Fibroblast of the aortic adventitia (primary cell): ENCODE measurements at regions not wholly inside any gene's neighbourhood (a gene's known extent, or its start where the extent isn't known, plus 50 kb on each side); places are given as distances from the start of the nearest gene placed in this dataset.

Source experiments
- DNase-seq: peaks from one replicate; pipeline ENCODE4 v3.0.0-alpha.2; 2010; ENCODE audit warnings: low read depth
- H3K4me3 ChIP-seq: 2 replicates; pipeline ENCODE4 v1.5.1; 2011; ENCODE audit warnings: low read depth, mild to moderate bottlenecking, control low read depth, low read length, moderate library complexity
- CTCF ChIP-seq: IDR thresholded peaks from 2 replicates; pipeline ENCODE4 v1.5.1; 2011; ENCODE audit warnings: mild to moderate bottlenecking, low read length, control low read depth, inconsistent platforms; ENCODE audit not compliant: insufficient read depth

- TF ChIP-seq CTCF, result no peak
- DNase-seq, result no peak
- H3K4me3 ChIP-seq, result no peak overlapping the region
Measured at GRCh38 chr4:108529984-108530905, 90.1 kb upstream of the RPL34 start.

GRCh38 chr4:108529102-108529501, 91.3 kb upstream of the RPL34 start:
- no peak for DNase-seq
- H3K4me3 ChIP-seq, result no peak overlapping the region
- no peak for TF ChIP-seq CTCF

GRCh38 chr4:108527723-108528122, 92.7 kb upstream of the RPL34 start:
- H3K4me3 ChIP-seq, result no peak overlapping the region
- TF ChIP-seq CTCF, result no peak
- DNase-seq, result no peak

GRCh38 chr4:108520807-108521206, 99.6 kb upstream of the RPL34 start:
- no peak for TF ChIP-seq CTCF

DNA sequence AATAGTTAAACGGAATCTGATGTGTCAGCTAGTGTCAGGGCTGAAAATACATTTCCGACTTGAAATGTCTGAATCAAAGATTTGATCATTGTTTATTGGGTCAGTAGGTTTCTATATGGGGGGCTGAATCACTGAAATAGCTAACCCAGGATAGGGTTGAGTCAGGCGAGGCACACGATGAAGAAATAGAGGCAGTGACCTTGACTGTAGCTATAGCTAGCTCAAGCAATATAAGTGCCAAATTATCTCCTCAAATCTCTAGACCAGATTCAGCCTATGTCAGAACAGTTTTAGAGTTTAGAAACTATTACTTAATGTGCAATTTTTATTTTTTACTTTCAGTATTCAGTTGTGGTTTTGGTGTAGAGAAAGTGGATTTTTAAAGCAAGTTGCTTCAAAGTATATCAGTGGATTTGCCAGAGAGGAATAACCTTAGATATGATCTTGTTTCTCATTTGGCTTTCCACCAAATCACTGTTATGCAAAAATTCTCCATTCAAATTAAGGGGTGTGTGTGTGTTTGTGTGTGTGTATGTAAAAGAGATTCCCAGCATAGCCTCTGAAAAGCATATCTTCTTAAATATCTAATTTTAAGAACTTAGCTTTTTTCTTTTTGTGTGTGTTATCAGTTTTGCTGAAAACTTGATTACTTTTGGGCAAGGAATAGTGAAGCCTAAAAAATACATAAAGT, 100.3 kb upstream of the RPL34 start:
- no peak overlapping the region for H3K4me3 ChIP-seq
- DNase-seq, result no peak
- no peak for TF ChIP-seq CTCF

More at GRCh38 chr4:108520807-108521206, 99.6 kb upstream of the RPL34 start:
- H3K4me3 ChIP-seq, result no peak overlapping the region
- DNase-seq, result no peak

DNA sequence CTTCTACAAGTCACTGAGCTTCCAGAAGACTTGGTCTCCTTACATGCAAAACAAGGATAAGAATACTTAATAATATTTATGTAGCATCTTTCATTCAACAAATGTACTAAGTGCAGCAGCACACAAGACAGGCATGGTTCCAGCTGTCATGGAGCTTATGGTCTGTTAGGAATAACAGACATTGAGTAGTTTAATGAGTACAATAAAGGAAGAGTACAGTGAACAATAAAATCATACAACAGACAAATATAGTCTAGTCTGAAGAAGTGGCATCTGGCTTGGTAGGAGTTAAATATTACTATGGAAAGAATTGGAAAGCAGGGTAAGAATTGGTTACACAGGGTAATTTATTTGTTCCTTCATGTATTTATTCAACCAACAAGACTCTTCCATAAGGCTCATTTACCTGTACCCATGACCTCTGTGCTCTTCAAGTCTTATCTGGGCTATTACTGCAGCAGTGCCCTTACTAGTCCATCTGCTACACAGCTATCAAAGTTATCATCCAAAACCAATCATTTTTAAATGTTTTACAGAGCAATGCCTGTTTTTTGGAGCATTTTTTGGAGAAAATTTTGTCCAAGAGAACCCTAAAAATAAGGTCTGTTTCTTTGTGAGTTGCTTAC, 101.1 kb upstream of the RPL34 start:
- DNase-seq, result no peak
- H3K4me3 ChIP-seq, result no peak overlapping the region
- TF ChIP-seq CTCF, result no peak
